WTC11 (cell line): ENCODE measurements at regions not wholly inside any gene's neighbourhood (a gene's known extent, or its start where the extent isn't known, plus 50 kb on each side); places are given as distances from the start of the nearest gene placed in this dataset.

Experiments used
- ATAC-seq: fragments of 200-7000 bp; cut with Tn5 transposase; 2 replicates; pipeline ENCODE4 v1.10.0; 2021; ENCODE audit warnings: mild to moderate bottlenecking, moderate library complexity
- CTCF ChIA-PET: fragments of 300-600 bp; sonication (Branson Sonifier 250); formaldehyde crosslinking; loops from one replicate; lab custom pipeline; 2021; ENCODE audit warnings: antibody characterized with exemption; lab: Charles Lee
- POLR2A ChIA-PET: fragments of 350-600 bp; sonication (Branson Sonifier 250); formaldehyde crosslinking; loops from one replicate; lab custom pipeline; 2021; ENCODE audit warnings: antibody characterized with exemption; lab: Charles Lee
- DNase-seq: peaks from one replicate; pipeline ENCODE4 v3.0.0; 2021; ENCODE audit warnings: low spot score
- H3K27ac Mint-ChIP-seq: 2 replicates; pipeline ENCODE4 v1.8.0; 2021; ENCODE audit warnings: mixed read lengths
- H3K27me3 Mint-ChIP-seq: 2 replicates; pipeline ENCODE4 v1.8.0; 2021; ENCODE audit warnings: low read depth, mild to moderate bottlenecking, moderate library complexity, mixed read lengths
- H3K36me3 Mint-ChIP-seq: 2 replicates; pipeline ENCODE4 v1.8.0; 2021; ENCODE audit warnings: mixed read lengths
- H3K4me1 Mint-ChIP-seq: 2 replicates; pipeline ENCODE4 v1.8.0; 2022; ENCODE audit warnings: mixed read lengths
- H3K4me3 Mint-ChIP-seq: 2 replicates; pipeline ENCODE4 v1.8.0; 2021; ENCODE audit warnings: mild to moderate bottlenecking, moderate library complexity, mixed read lengths
- H3K9me3 Mint-ChIP-seq: 2 replicates; pipeline ENCODE4 v1.8.0; 2021; ENCODE audit warnings: mixed read lengths
- ATF6 ChIP-seq: sonication (generic); formaldehyde crosslinking; IDR thresholded peaks from 2 replicates; pipeline ENCODE4 v1.8.1; 2023; ENCODE audit warnings: mild to moderate bottlenecking, missing genetic modification reagents
- ELF4 ChIP-seq: sonication (generic); formaldehyde crosslinking; IDR thresholded peaks from 2 replicates; pipeline ENCODE4 v1.8.1; 2022; ENCODE audit warnings: low read depth, mild to moderate bottlenecking, moderate library complexity, missing genetic modification reagents
- EMX1 ChIP-seq: fragments of 250-450 bp; sonication (Bioruptor Pico); IDR thresholded peaks from 2 replicates; pipeline ENCODE4 v1.8.0; 2021; ENCODE audit warnings: mild to moderate bottlenecking
- FOXK1 ChIP-seq: sonication (generic); formaldehyde crosslinking; IDR thresholded peaks from 2 replicates; pipeline ENCODE4 v1.8.0; 2022; ENCODE audit warnings: mild to moderate bottlenecking, moderate library complexity, missing genetic modification reagents
- FOXP1 ChIP-seq: sonication (generic); formaldehyde crosslinking; IDR thresholded peaks from 2 replicates; pipeline ENCODE4 v1.8.0; 2022; ENCODE audit warnings: missing genetic modification reagents, mild to moderate bottlenecking, moderate library complexity, borderline replicate concordance
- FOXP4 ChIP-seq: sonication (generic); formaldehyde crosslinking; IDR thresholded peaks from 2 replicates; pipeline ENCODE4 v1.8.0; 2022; ENCODE audit warnings: mild to moderate bottlenecking, missing genetic modification reagents
- IRF1 ChIP-seq: sonication (generic); formaldehyde crosslinking; IDR thresholded peaks from 2 replicates; pipeline ENCODE4 v1.8.0; 2023; ENCODE audit warnings: missing genetic modification reagents
- JAZF1 ChIP-seq: fragments of 250-450 bp; sonication (Bioruptor Pico); IDR thresholded peaks from 2 replicates; pipeline ENCODE4 v1.9.0; 2021; ENCODE audit warnings: moderate library complexity, mild to moderate bottlenecking, inconsistent platforms
- MXD4 ChIP-seq: fragments of 250-450 bp; sonication (Bioruptor Pico); IDR thresholded peaks from 2 replicates; pipeline ENCODE4 v1.8.0; 2021; ENCODE audit warnings: mild to moderate bottlenecking, moderate library complexity, borderline replicate concordance
- NFYB ChIP-seq: sonication (generic); formaldehyde crosslinking; conservative IDR thresholded peaks from 2 replicates; pipeline ENCODE4 v1.8.0; 2022; ENCODE audit warnings: low read depth, missing genetic modification reagents
- NR1H2 ChIP-seq: sonication (generic); formaldehyde crosslinking; IDR thresholded peaks from 2 replicates; pipeline ENCODE4 v1.9.0; 2021; ENCODE audit warnings: mild to moderate bottlenecking, moderate library complexity, missing genetic modification reagents
- PREB ChIP-seq: sonication (generic); formaldehyde crosslinking; IDR thresholded peaks from 2 replicates; pipeline ENCODE4 v1.8.1; 2022; ENCODE audit warnings: mild to moderate bottlenecking, missing genetic modification reagents, moderate library complexity, borderline replicate concordance
- RELA ChIP-seq: sonication (generic); formaldehyde crosslinking; IDR thresholded peaks from 2 replicates; pipeline ENCODE4 v1.8.1; 2022; ENCODE audit warnings: missing genetic modification reagents, mild to moderate bottlenecking, borderline replicate concordance
- ZBTB21 ChIP-seq: sonication (generic); formaldehyde crosslinking; IDR thresholded peaks from 2 replicates; pipeline ENCODE4 v1.8.1; 2023; ENCODE audit warnings: mild to moderate bottlenecking, missing genetic modification reagents, borderline replicate concordance
- ZNF263 ChIP-seq: sonication (generic); formaldehyde crosslinking; IDR thresholded peaks from 2 replicates; pipeline ENCODE4 v1.8.1; 2022; ENCODE audit warnings: low read depth, mild to moderate bottlenecking, moderate library complexity, missing genetic modification reagents
- ZNF281 ChIP-seq: sonication (generic); formaldehyde crosslinking; IDR thresholded peaks from 2 replicates; pipeline ENCODE4 v1.8.0; 2023; ENCODE audit warnings: mild to moderate bottlenecking, missing genetic modification reagents
- ZNF532 ChIP-seq: fragments of 250-450 bp; sonication (Bioruptor Pico); IDR thresholded peaks from 2 replicates; pipeline ENCODE4 v1.9.0; 2021; ENCODE audit warnings: mild to moderate bottlenecking, borderline replicate concordance
- ZNF671 ChIP-seq: fragments of 250-450 bp; sonication (Bioruptor Pico); IDR thresholded peaks from 2 replicates; pipeline ENCODE4 v1.8.0; 2021; ENCODE audit warnings: mild to moderate bottlenecking
- TF ChIP-seq, protein P1 (sequence below): sonication (generic); formaldehyde crosslinking; IDR thresholded peaks from 2 replicates; pipeline ENCODE4 v1.8.0; 2022; ENCODE audit warnings: mild to moderate bottlenecking, missing genetic modification reagents

DNA sequence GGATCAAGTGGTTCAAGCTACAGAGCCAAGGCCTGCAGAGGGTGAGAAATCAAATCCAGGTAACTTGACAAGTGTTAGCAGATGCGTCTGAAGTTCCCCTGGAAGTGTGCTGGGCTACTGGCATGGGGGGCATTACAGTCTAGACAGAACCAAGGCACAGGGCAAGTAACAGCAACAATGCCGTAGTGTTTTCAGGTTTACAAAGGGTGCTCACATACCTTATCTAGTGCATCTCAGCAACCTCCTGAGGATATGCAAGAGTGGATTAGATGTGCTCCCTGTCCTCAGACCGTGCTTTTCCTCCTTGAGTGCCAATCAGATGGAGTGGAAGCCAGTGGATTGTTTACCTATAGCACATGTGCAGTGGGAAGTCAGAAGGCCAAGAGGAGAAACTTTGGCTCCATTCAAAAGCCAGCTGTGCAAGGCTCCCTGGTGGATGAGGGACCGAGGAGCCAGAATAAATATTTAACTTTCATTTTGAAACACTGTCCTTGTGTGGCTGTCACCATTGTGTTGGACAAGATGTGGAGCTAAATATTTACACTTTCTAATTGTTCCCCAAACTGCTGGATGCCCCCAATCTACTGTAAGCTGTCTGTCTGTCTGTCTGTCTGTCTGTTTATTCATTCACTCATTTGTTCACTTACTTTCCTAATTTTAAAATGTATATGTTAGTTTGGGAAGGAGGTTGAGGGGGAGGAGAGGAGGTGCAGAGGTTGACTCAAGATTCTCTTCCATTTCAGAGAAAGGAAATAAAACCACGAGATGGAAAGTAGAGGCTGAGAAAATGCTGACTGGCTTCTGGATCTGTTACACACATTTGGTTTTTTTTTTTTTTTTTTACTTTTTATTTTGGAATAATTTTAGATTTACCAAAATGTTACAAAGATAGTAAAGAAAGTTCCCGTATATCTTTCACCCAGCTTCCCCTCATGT is 184.0 kb upstream of the PARP11 start (continued):
- TF ChIP-seq ELF4 (CRISPR knock-in tag) (no peak), FOXP4 (CRISPR knock-in tag) (no peak), ZNF281 (CRISPR knock-in tag) (no peak), EMX1 (CRISPR knock-in tag) (no peak), ZNF671 (CRISPR knock-in tag) (no peak), PREB (CRISPR knock-in tag) (no peak), NR1H2 (no peak)

- H3K4me3 Mint-ChIP-seq: no peak overlapping the region
- TF ChIP-seq ELF4 (CRISPR knock-in tag) (no peak), MXD4 (CRISPR knock-in tag) (no peak), IRF1 (CRISPR knock-in tag) (no peak), JAZF1 (CRISPR knock-in tag) (no peak), ZNF263 (CRISPR knock-in tag) (no peak), NR1H2 (no peak), ZBTB21 (CRISPR knock-in tag) (no peak), ATF6 (CRISPR knock-in tag) (no peak), FOXP1 (CRISPR knock-in tag) (no peak), ZNF532 (no peak), FOXK1 (CRISPR knock-in tag) (no peak), RELA (CRISPR knock-in tag) (no peak), EMX1 (CRISPR knock-in tag) (no peak), NFYB (CRISPR knock-in tag) (no peak)
- TF ChIP-seq, protein P1, sequence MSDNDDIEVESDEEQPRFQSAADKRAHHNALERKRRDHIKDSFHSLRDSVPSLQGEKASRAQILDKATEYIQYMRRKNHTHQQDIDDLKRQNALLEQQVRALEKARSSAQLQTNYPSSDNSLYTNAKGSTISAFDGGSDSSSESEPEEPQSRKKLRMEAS (CRISPR knock-in tag): no peak
- H3K36me3 Mint-ChIP-seq: no peaks in the 10 kb centered on the region
- H3K9me3 Mint-ChIP-seq: no peaks in the 10 kb centered on the region
- H3K27me3 Mint-ChIP-seq: peaks cover 2% of the 10 kb centered on the region; the same call in 1 of the 2 replicates
- no peak overlapping the region for H3K27ac Mint-ChIP-seq
- peaks cover 15% of the 10 kb centered on the region for H3K4me1 Mint-ChIP-seq
- no peak for ATAC-seq
- CTCF ChIA-PET: no interaction called here
- DNase-seq: no peak
- POLR2A ChIA-PET: no interaction called here
These were observed 181.4 kb upstream of the PARP11 start for GRCh38 chr12:4054630-4055029.
